Superior temporal gyrus (tissue), 1 donor: ENCODE measurements at regions not wholly inside any gene's neighbourhood (a gene's known extent, or its start where the extent isn't known, plus 50 kb on each side); places are given as distances from the start of the nearest gene placed in this dataset.
"Not testable (repeated sequence)": the region's sequence is repeated elsewhere in the genome, so short reads cannot be mapped to it uniquely, and the experiment has no call there.

ENCODE experiments used
- DNase-seq: peaks from one replicate; pipeline ENCODE4 v3.0.0-alpha.2; 2016; ENCODE audit errors: extremely low spot score

DNA sequence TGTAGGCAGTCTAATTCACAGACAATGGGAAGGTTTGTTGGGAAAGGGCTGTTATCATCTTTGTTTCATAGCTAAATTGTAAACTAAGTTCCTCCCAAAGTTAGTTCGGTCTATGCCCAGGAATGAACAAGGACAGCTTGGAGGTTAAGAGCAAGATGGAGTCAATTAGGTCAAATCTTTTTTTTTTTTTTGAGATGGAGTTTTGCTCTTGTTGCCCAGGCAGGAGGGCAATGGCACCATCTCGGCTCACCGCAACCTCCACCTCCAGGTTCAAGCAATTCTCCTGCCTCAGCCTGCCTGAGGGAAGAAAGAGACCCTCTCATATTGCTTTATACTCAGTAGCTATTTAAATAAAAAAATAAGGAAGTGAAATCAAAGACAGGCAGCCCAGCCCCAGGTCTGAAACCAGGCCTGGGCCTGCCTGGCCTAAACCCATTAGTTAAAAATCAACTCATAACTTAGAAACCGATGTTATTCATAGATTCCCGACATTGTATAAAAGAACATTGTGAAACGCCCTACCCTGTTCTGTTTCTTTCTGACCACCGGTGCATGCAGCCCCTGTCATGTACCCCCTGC is 297.4 kb upstream of the SGCG start:
- no peak for DNase-seq

DNA sequence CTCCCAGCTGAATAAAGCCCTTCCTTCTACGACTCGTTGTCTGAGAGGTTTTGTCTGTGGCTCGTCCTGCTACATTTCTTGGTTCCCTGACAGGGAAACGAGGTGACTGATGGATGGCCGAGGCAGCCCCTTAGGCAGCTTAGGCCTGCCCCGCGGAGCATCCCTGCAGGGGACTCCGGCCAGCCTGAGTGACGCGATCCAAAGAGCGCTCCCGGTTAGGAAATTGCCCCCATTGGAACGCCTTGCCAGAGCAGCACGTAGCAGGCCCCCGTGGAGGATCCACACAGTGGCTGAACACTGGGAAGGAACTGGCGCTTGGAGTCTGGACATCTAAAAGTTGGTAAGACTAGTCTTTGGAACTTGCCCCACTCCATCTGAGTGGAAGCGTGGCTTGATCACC is 296.8 kb upstream of the SGCG start:
- no peak for DNase-seq

DNA sequence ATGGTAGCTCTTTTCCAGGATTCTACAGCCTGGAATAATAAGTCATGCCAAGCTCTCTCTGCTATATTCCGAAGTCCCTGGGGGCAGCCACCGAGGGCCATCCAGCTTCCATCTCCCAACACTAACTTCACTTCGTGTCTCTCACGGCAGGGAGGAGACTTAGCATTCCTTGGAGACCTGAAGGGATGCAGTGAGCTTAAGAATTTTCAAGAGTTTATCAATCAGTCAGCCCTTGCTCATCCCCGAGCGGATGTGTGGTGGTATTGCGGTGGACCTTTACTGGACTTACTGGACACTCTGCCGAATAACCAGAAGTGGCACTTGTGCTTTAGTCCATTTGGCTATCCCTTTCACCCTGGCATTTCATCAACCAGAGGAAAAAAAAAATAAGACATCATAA is 294.7 kb upstream of the SGCG start:
- not testable (repeated sequence) for DNase-seq

DNA sequence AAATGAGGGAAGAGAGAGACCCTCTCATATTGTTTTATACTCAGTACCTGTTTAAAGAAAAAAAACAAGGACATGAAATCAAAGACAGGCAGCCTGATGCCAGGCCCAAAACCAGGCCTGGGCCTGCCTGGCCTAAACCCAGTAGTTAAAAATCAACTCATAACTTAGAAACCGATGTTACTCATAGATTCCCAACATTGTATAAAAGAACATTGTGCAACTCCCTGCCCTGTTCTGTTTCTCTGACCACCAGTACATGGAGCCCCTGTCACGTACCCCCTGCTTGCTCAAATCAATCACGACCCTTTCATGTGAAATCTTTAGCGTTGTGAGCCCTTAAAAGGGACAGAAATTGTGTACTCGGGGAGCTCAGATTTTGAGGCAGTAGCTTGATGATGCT is 291.4 kb upstream of the SGCG start:
- DNase-seq: not testable (repeated sequence)

DNA sequence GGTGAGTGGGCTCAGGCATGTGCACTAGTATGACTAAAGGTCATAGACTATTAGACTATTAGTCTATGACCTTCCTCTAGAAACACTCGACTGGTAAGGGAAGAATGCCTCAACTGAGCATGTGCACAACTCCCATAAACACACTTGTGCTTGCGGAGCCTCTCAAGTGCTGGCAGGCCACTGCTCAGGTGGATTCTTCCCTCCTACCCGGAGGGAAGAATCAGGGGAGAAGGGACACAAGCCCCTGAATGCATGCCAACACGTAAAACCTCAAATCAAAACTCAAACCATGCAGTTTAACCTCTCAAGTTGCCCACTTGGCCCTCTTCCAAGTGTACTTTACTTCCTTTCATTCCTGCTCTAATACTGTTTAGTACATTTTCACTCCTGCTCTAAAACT is 287.6 kb upstream of the SGCG start:
- DNase-seq: no peak

DNA sequence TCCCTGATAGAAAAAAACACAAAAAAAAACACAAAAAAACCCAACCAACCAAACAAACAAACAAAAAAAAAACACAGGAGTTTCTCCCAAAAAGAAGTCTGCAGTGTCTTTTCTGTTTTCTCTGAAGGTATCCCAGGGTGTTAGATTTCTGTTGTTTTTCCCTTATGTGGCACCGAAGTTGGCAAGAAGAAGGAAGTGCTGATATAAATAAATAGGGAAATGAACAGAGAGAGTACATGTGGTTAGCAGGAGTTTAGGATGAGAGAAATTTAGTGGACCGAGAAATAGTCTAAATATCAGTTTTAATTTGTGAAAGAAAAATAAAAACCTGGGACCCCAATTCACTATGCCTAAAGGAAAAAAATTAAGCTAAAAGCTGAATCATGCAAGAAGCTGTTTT is 287.0 kb upstream of the SGCG start:
- no peak for DNase-seq

DNA sequence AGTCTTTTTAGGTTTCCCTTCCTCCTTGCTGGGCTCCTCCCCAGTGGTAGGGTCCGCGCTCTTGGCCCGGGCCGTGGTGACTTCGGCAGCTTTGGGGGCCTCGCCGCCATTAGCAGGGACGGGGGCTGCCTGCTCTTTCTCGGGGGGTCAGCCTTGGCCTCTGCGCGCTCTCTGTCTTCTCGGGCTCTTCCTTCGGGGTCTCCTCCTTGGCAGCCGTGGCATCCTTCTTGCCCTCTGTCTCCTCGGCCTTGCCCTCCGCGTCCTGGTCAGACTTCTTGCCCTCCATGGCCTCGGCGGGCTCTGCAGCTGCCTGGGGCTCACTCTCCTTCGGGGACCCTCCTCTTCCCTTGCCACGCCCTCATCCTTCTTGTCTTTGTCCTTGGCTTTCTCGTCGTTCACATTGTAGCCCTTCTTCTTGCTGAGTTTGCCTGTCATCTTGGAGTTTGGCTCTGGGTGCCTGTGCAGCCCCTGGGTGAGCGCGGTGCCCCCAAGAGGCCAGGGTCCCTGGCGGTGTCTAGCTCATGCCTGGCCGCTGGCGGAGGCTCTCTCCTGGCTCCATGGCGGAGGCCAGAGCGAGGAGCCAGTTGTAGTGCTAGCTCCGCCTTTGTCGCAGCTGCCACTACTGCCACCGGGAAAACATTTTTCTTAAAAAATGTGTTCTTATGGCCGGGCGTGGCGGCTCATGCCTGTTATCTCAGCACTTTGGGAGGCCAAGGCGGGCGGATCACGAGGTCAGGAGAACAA is 283.0 kb upstream of the SGCG start:
- DNase-seq: no peak

DNA sequence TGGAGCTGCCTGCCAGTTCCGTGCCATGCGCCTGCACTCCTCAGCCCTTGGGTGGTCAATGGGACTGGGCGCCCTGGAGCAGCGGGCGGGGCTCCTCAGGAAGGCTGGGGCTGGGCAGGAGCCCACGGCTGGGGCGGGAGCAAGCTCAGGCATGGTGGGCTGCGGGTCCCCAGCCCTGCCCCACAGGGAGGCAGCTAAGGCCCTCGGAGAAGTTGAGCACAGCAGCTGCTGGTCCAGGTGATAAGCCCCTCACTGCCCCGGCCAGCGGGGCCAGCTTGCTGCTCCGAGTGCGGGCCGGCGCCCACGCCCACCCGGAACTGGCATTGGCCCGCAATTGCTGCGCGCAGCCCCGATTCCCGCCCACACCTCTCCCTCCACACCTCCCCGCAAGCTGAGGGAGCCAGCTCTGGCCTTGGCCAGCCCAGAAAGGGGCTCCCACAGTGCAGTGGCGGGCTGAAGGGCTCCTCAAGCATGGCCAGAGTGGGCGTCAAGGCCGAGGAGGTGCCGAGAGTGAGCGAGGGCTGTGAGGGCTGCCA is 280.3 kb upstream of the SGCG start:
- DNase-seq: not testable (repeated sequence)

DNA sequence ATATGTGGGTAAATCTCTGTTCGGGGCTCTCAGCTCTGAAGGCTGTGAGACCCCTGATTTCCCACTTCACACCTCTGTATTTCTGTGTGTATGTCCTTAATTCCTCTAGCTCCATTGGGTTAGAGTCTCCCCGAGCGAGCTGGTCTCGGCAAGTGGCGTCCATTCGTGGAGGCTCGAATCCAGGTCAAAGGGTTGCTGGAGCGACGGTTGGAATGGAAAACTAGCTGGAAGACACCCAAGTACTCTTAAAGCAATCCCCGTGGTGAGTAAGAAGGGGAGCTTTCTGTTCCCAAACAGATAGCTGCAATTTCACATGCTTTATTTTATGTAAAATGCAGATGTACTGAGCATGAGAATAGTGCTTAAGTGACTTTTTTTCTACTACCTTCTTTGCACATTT is 277.5 kb upstream of the SGCG start:
- no peak for DNase-seq

DNA sequence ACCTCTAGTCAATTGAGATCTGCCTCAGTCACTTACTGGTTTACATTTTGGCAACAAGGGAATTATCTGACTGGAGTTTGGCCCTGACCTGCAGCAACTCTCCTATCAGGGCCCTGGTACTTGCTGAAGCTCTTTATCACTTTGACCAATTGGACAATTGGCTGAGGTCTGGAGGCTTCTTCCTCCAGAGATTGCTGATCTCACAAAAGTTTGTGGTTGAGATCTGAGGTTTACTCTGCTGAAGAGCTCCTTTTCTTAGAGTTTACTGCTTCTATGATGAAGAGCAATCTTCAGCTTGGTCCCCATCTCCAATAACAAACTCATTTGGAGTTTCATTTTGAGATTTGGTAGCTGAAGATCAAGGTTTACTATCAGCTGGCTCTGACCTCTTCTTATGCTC is 276.9 kb upstream of the SGCG start:
- DNase-seq: no peak

DNA sequence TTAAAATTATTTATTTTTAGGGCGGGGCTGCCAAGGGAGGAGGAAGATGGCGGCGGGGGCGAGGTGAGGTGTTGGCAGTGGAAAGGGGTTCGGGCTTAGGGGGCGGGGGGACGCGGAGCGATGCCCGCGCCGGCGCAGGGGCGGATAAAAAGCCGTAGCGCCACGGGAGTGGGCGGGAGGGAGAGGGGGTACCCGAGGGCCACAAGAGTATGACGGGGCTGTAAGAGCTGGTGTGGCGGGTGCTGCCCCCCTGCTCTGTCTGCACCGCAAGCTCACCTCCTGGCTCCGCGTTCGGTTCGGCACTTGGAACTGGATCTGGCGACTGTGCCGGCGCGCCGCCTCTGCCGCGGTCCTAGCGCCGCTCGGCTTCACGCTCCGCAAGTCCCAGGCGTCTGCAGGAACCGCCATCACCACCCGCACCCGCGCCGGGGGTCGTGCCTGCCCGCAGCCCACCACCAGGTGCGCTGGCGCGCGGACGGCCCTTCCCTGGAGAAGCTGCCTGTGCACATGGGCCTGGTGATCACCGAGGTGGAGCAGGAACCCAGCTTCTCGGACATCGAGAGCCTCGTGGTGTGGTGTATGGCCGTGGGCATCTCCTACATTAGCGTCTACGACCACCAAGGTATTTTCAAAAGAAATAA is 265.2 kb upstream of the SGCG start:
- DNase-seq: peak; percentile 58

DNA sequence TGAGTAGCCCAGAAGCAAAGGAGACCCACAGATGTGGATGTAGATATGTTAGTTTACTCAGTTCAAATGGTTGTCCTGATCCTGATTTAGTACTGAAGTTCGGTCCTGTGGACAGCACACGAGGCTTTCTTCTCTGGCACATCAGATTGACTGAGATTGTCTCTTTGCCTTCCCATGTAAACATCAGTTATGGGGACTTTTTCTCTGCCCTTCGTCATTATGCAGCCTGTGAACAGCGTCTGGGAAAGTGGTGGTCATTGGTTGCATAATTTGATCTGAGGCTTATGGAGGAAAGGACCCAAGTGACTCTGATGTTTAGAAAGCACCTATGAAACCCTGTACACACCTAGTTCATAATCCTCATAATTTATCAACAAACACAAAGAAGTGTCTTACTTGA is 264.5 kb upstream of the SGCG start:
- DNase-seq: not testable (repeated sequence)

DNA sequence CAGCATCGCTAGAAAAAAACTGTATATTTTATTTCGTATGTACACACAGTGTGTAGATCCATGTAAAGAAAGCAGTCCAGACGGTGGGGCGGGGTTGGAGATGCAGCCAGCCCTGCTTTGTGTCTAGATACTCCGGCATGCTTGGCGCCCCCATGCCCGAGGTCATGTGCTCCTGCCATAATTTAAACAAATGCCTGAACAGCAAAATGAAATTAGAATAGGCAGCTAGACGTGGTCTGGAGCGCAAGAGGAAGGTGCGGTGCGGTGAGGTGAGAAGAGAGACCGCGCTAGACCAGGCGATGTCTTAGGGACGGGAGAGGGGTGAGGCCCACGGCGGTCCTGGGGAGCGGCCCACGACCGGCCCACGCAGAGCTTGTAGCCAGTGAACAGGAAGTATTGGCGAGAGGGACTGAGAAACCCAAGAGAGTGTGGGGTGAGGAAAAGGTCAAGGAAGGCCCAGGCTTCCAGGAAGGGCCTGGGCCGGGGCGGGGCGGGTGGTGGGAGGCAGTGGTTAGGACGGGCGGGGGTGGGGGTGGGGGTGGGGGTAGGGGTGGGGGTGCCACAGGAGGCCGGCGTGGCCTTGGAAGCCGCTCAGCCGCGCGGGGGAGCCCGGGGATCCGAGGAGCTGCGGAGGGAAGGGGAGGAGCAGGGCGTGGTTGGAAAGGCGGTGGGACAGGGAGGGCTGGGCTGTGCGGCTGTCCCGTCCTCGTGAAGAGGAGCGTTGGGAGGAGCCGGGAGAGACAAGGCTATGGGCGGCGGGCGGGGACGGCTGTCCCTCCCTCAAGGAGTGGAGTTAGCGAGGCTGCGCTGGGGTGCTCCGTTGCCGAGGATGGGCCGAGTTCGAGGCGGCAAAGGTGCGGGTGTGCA is 254.7 kb upstream of the SGCG start:
- DNase-seq: no peak

DNA sequence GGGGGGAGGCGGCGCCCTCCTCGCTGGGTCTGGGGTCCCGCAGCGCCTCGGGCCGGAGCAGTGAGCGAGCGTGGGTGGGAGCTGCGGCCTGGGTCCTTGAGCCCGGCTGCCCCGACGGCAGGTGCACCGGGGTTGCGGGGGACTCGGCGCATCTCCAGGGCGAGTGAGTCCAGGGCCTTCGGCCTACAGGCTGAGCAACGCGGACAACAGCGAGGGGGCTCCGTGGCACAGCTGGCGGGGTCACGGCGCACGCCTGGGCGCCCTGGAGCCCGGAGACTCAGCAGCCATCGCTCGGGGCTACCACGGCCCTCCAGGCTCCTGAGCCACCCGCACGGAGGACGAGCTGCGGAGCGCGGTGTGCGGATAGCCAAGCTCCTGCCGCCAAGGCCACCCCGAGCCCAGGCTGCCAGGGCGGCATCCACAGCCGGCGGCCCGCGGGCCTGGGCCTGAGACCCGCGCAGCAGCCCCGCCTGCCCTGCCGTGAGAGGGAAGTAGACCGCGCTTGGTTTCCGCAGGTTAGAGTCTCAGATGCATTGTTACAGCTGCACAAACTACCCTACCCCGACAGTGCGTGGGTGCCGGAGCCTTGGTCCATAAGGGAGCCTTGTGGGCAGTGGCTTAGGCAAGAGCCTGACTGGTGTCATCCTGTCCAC is 253.9 kb upstream of the SGCG start:
- no peak for DNase-seq

DNA sequence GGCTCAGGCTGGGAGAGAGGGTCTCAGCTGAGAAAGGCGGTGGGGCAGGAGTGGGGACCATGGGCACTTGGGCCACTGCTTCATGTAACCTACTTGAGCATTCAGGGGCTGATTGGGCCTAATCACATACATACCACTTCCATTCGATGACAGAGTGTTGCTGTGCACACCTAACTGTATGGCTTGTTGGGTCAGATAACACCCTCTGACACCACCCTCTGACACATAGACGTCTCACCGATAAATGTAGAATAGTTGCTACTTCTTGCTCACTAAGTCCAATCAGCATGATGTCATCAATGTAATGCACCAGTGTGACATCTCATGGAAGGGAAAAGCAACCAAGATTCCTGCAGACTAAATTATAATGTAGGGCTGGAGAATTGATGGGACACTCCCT is 252.9 kb upstream of the SGCG start:
- not testable (repeated sequence) for DNase-seq

DNA sequence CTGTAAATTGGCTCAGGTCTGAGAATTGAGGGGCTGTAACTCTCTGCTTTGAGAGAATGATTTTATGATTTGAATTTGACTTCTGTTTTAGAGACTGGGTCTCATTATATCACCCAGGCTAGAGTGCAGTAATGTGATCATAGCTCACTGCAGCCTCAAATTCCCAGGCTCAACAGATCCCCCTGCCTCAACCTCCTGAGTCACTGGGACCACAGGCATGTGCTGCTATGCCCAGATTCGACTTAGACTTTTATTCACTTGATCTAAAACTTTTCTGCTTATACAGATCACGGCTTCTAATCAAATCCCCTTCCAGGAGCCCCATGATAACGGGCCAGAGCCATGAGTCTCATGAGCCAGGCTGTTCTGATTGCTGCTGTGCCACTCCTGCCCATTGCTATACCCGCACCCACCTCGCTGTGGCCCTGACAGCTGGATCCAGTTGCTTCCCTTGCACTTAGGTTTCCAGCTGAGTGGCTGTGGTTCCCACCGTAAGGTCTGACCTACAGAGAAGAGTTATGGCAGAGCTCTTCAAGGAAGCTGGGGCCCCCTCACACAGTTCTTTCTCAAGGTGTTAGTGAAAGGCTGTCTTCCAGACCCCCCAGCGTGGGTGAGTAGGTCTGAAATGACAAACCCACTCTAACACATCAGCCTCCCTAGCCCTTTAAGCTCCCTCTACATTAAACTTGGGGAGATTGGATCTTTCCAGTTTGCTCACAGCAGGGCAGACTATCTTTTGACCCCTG is 251.2 kb upstream of the SGCG start:
- DNase-seq: no peak

DNA sequence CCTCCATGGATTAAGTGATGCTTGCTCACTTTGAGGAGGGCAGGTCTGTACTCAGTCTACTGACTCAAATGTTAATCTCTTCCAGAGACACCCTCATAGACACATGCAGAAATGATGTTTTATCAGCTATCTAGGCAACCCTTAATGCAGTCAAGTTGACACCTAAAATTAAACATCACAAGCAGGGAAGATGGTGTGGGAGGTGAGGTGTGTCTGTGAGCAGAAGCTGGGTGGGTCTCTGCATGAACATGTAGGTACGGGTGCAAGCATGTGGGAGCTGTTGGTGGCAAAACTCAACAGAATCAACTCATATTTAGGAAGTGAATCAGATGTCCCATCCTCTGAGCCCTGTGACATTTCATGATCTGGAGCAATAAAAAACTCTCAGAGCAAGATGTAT is 249.2 kb upstream of the SGCG start:
- DNase-seq: no peak

DNA sequence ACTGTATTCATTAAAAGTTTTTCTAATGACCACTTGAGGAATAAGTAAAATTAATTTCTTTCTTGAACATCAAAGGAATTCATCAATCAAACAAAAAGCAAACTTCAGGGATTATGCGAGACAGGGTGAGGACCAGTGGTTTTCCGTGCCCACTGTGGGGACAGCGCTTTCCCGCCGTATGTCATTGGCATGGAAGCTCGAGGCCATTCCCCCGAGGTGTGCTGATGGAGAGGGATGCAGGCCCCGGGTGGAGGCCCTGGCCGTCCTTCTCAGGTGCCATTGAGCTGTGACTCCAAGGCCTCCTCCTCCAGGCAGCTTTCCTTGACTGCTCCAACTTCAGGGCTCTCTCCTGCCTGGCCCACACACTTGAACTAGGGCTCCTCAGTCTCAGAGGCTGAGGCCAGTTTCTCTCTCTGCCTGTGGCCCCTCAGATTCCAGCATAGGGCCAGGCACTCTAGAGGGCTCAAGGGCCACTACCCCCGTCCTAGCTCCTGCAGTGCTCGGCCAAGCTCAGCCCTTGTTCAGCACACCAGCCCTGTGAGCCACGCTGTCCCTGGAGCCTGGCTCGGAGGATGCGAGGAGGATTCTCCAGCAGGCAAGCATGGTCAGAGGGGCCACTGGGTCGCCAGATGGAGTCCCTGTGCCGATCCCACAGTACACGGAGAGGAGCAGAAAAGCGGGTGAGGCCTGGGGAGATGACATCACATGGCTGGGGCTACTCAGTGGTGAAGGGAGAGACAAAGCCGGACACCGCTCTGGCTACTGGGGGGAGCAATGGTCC is 248.0 kb upstream of the SGCG start:
- DNase-seq: not testable (repeated sequence)

DNA sequence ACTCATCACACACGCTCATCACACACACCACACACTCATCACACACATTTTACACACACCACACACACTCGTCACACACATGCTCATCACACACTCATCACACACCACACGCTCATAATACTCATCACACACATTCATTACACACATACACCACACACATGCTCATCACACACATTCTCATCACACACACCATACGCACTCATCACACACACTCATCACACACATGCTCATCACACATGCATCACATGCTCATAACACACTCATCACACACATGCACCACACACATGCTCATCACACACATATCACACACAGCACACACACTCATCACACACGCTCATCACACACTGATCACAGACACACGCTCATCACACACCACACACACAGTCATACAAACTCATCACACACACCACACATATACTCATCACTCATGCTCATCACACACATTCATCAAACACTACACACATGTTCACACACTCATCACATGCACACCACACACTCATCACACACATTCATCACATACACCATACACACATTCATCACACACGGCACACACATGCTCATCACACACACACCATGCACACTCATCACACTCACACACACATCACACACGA is 247.1 kb upstream of the SGCG start:
- DNase-seq: no peak
